ENCODE measurements at regions not wholly inside any gene's neighbourhood (a gene's known extent, or its start where the extent isn't known, plus 50 kb on each side); places are given as distances from the start of the nearest gene placed in this dataset.

DNA sequence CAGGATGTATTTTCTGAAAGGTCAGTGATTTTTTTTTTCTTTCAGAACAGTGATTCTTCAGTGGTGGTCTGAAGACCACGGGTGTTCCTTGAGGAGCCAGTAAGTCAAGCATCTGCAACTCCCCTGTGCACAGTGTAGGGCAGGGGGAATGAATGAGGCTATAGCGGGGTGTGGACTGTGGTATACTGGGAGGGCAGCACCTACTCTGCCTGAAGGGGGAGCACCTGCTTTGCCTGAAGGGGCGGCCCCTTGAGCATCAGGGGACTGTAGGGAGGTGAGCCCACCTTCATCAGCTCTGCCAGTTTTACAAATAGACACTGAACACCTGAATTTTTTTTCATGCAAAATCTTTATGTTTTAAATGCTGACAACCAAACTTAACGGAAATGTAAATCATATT, 77.5 kb upstream of the RIPOR2 start:
- no peak for DNase-seq

DNA sequence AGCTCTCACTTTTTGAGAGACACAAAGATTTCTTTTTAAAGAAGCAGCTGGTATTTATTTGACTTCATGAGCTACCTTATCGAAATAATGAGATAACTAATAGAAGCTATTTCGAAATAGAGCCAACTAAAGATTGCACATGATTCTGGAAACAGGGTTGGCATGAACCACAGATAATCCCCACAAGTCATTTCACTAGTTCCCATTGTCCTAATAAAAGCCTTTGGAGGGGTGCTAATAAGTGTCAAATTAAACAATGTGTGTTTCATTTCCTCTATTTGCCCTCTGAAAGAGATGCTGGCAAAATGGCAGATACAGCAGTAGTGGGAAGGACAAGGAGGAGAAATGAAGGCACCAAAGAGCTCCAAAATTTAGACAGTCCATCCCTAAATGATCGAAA, 78.6 kb upstream of the RIPOR2 start:
- DNase-seq = peak; percentile 46

DNA sequence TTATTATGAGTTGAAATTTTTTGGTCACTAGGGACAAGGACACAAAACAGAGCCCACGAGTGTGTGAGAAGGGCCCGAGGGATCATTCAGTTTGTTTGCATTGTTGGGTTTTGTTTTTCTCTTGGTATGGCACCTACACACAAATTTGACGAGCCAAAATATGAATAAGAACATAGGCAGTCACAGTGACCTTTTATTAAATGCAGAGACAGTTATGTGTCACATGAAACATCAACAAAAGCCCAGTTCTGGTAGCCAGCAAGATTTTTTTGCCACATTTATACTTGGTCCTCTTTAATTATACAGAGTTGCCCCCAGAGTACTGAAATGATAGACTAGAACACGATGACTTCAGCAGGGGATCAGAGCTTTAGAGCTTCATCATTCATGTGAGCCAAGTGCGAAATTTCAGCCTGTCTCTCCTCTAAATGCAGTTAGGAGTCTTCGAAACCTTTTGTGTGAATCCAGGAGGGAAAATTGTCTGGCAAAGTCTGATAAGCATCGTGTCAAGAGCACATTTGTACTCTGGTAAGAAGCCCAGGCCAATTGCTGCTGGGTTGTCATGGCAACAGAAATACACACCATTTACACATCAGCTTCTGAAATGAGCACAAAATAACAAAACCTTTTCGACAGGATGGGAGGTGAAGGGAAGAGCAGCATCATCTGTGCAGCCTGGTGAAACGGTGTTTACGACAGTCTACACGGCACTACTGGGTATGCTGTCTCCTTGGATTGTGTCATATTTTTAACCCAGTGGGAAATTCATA, 79.2 kb upstream of the RIPOR2 start:
- DNase-seq = no peak

DNA sequence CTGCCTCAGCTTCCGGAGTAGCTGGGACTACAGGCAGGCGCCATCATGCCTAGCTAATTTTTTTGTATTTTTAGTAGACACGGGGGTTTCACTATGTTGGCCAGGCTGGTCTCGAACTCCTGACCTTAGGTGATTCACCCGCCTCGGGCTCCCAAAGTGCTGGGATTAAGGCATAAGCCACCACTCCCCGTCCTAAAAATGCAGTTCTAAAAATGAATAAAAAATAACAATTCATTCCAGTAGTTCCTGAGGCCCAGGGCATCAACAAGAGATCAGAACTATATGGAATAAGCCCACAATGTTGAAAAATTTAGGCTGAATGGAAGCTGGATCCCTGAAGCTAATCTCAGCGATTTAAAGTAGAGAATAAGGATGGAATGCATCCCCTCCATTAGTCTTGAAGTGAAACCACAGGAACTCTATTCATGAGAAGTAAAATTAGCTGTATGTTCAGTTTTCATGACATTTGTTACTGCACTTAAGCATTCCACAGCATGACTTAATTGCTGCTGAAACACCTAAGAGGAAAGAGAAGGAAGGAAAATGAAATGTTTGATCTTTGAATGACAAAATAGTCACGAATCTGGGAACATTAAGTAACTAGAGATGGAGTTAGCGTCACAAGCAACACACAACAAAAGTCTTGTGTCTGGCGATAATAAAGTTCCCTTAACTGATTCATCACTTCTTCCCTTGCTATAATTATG, 80.4 kb upstream of the RIPOR2 start:
- DNase-seq = no peak

DNA sequence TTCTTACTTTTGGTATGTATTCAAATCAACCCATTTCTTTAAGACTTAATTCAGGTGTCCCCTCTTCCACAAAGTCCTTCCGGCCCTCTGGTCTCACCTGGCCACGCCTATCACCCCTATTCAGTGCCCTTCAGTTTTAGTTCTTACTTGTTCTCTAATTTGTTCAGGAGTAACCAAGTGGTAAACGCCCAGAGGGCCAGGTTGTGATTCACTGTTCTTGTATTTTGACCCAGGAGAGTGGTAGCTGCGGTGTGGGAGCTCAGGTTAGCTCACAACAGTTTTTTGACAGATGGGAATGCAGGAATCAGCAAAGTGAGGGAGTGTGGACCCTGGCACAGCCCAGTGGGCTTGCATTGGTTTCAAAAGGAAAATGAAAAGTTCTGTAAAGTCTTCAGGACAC, 81.7 kb upstream of the RIPOR2 start:
- DNase-seq = no peak

DNA sequence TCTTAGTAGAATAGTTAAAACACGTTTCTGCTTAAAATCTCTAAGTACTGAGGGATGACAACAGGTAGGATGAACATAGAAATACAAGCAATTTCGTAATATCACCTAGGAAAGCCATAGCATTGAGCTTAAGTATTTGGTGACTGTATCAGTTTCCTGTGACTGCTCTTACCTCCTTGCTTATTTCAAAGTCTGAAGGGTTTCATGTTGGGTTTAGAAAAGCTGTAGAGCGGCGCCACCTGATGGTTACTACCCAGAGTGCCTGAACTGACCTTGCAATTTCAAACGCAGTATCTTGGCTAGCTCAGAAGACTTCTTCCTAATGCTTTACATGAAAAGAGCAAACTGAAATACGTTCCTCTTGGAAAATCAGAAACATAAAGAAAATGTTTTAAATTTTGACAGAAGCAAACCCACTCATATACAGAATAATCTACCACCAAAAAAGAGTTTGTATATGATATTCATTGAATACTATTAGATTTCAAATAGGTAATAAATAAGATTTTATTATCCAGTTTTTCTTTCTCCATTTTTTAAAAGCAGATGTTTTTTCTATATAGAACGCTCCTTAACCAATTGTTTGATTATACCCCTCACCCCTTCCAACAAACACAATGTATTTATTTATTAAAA, 82.3 kb upstream of the RIPOR2 start:
- peak; percentile 60 for DNase-seq

DNA sequence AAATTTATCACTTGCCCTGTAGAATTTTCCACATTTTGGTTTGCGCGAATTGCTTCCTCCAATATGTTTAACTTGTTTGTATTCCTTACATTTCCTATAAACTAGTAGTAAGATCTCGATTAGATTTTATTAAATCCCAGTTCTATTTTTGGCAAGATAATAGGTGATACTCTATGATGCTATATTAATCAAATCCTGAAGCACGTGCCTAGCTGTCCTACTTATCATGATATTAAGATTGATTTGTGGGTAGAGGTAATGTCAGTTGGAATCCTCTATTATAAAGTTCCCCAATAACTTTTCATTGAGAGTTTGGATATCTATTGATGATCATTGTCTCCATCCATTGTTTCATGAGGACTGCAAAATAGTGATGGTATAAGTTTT, 82.8 kb upstream of the RIPOR2 start:
- DNase-seq = no peak

DNA sequence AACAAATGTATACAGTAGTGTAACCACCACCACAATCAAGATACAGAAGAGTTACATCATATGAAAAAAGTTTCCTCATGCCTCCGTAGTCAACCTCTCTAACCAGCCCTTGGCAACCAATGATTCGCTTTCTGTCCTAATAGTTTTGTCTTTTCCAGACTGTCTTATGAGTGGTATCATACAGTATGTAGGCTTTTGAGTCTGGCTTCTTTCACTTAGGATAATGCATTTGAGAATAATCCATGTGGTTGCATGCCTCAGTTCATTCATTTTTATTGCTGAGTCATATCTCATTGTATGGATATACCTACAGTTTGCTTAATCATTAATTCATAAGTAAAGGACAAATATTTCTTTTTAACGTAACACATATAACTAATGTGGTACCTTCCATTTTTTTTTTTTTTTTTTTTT, 86.4 kb upstream of the RIPOR2 start:
- peak; percentile 65 for DNase-seq

DNA sequence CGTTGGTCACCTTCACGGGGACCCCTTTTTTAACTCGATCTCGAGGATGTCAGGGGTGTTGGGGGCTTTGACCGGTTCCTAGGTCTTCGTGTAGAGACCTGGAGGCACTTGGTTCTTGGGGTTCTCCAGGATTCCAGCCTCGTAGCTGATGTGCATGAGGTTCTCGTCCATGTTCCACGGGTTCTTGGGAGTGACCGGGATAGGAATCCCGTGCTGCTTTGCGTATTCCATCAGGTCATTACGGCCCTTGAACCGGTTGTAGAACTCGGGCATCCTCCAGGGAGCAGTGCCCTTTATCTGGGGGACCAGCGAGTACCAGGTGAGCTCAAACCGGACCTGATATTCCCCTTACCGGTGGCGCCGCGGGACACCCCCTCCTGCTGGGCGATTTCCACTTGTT, 88.0 kb upstream of the RIPOR2 start:
- no peak for DNase-seq

DNA sequence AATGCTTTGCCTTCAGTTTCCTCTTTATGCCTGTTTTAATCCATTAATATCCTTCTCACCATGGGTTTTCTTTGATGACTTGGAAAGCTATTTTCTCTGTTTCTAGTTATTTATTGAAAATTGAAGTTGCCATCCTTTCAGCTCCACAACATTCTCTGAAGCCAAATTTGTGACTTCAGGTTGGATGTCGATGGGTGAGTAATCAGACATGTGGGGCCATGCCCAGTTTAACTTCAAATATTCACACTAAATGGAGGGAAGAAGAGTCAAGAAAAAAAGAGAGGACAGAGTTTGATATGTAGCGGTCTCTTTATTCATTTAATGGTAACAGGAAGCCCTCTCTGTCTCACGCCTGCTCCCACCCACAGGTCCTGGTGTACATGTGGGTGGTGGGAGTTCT, 89.1 kb upstream of the RIPOR2 start:
- no peak for DNase-seq

DNA sequence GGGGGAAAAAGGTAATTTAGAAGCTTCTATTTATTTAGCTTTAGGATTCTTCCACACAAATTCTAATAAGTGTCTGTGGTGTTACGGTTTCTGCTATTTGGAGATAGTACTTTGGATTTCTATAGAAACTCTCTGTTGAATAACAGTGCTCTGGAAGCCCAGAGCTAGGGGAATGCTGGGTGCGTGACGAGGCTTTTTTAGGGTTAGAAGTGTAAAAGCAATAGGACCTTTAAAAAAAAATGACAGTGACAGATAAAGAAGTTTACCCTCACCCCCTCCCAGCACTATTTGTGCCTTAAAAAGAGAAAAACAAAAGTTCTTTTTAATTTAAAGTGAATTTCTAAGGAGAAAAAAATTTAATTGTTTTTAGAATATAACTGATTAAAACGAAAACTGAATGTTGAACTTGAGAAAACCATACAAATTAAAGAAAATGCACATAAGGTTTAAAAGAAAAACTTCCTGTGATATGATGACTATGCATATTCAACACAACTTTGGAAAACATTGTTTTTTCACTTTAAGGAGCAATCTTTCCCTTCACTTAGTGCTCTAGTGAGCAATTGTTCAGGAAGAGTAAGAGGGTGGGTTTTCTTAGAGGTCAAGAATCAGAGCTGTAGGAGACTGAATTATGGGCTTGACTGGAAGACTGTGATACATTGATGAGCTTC, 89.6 kb upstream of the RIPOR2 start:
- DNase-seq = no peak

DNA sequence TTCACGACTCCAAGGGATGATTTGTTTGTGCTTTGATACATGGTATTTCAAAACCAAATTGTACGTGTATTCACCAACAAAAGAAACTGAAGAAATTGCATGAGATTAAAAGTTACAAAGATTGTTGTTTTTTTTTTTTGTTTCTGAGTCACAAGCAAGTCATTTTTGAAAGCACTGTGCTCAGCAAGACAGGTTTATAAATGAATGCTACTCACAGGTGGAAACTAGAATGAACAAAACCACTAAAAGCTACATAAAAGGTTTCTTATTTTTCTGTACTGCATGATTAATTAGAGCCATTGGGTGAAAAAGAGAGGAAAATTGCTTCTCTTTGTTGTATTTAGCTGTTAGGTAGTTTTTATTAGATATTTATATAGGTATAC, 90.2 kb upstream of the RIPOR2 start:
- DNase-seq = no peak

DNA sequence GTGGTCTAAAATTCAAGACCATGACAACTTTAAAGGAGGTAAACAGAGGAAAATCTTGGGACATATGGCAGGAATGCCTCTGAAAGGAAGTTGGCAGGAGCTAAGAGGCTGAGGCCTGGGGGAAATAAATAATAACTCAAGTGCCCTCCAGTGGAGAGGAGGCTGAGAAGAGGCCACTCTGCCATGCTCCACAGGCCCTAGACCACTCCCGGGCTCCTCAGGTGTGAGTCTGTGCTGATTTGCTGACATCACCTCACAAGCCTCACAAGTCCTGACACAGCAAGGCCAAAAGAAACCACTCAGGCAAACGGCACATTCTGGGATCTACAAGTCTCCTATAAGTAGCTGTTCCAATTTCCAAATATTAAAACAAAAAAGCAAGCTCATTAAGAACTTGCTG, 91.0 kb upstream of the RIPOR2 start:
- no peak for DNase-seq

DNA sequence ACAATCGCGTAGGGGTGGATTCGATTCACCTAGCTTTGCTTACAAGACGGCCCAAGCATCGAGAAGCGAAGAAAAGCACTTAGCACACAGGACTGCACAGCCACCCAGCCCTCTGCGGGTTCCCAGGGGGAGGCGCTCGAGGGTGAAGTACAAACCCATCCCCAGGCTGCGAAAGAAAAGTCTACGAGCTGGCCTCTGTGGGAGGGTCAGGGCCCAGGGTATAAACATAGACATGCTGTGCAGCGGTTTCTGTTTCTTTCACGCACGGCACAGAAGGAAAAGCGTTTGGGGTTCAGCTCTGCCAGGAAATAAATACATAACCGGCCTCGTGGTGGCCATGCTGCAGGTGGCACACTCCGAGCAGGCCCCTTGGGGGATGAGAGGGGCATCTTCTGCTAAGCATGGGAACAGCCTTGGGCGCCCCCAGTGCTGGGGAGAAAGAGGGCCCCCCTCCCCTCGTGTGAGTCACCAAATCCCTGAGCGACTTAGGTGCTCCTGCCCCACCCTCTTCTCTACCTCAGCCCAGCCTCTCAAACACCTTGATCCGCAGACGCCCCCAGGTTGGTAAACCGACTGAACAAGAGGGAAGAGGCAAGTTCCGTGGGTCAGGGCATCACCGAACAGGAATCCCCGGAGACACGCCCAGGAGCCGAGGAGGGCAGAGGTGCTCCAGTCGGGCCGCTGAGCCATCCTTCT, 91.6 kb upstream of the RIPOR2 start:
- peak; percentile 70 for DNase-seq

DNA sequence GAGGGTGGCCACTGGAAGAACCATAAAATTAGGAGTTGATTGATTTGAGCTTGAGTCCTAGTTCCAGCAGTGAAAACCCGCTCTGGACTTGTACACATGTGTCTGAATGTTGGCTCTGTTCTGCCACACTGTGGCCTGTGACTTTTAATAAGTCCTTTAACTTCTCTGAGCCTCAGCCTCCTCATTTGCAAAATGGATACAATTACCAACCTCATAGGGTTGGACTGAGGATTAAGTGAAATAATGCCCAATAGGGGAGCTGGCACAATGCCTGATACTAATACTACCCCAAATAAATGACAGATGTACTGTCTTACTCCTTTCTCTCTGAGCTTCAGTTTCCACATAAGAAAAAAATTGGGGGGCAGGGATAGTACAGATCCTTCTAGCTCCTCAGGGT, 92.6 kb upstream of the RIPOR2 start:
- no peak for DNase-seq

DNA sequence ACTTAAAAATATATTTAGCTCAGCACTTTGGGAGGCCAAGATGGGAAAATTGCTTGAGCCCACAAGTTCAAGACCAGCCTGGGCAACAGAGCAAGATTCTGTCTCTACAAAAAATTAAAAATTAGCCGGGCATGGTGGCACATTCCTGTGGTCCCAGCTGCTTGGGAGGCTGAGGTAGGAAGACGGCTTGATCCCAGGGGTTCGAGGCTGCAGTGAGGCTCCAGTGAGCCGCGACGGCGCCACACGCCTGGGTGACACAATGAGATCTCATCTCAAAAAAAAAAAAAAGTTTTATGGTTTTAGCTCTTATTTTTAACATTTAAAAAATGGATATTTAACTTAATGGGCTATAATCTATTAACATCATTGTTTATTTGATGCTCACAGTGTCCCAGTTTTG, 97.2 kb upstream of the RIPOR2 start:
- DNase-seq = no peak

DNA sequence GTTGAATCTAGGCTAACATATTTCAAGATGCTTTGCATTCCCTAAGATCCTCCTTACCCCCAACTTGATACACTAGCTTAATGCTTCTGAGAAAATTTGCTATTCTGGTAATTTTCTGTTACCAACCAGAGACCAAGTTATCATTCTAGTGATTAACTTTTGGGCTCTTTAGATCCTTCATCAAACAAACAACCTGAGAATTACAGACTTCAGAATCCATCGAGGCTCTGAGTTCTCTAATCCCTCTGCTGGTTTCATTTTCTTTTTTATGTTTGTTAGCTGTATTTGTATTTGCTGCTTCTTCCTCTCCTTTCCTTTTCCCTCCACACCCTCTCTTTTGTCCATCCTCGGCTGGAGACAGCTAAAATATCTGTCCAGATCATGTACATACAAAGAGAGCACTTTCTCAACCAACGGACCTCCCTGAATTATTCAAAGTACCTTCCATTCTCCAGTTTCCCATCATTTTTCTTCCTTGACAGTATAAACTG, 98.7 kb upstream of the RIPOR2 start:
- peak; percentile 13 for DNase-seq

DNA sequence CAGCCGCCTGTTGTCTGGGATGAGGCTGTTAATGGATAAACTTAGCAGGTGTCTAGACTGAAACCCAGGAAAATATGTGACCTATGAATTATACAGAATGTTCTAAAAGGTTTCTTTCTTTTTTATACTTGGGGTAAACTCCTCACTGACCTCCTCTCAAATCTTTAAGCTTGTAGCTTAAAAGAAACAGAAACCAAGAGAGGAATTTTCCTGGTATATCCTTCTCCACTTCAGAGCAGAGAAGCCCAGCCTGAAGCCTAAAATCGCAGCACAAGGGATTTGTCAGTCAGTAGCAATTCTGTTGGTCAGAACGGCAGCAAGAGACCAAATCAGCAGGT, 99.4 kb upstream of the RIPOR2 start:
- no peak for DNase-seq

DNA sequence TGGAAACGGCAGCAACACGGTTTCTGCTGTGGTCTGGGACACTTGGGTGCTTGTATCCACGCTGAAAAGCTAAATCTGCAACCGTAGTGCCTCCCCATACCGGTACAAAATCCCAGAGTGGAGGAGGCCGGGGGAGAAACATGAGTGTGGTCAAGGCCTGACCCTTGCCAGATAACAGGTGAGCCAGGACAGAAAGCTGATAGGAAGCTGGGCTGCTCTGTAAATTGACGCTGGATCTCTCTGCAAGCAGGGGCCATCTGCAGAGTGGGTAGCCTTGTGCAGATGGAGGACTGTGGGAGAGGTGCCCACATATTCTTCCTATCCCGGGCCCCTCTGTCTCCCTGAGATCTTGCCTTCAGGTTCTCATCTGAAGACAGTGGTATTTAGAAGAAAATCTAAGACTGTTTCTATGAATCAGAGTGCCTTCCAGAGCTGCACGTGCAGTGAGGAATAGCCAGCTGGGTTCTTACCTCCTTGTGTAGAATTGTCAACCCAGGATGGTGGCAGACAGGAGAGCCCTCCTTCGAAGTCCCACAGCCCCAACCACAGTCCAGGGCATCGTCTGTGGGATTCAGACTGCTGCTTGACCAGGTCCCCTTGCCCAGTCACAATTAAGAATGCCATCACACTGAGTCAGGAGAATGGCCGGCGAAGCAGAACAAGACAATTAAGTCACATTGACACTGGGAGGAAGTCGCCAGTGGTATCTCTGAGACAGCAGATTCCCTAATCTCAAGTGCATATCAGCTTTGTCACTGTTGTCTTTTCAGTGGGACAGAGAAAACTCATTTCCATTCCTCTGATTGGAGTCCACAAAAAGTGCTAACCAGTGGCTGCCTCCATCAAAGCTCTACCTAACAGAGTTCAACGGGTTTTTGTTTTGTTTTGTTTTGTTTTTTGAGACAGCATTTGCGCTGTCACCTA, 100.0 kb upstream of the RIPOR2 start:
- DNase-seq = no peak

DNA sequence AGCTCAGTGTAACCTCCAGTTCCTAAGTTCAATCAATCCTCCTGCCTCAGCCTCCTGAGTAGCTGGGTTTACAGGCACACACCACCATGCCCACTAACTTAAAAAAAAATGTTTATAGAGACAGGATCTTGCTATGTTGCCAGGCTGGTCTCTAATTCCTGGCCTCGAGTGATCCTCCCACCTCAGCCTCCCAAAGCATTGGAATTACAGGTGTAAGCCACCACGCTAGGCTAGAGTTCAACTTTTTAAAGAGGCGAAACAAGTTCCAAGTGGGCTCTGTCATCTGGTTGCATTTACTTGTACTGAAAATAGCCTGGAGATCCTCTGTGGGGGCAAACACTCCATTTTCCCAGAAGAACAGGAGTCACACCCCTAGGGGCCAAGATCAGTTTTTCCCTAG, 100.7 kb upstream of the RIPOR2 start:
- no peak for DNase-seq

DNA sequence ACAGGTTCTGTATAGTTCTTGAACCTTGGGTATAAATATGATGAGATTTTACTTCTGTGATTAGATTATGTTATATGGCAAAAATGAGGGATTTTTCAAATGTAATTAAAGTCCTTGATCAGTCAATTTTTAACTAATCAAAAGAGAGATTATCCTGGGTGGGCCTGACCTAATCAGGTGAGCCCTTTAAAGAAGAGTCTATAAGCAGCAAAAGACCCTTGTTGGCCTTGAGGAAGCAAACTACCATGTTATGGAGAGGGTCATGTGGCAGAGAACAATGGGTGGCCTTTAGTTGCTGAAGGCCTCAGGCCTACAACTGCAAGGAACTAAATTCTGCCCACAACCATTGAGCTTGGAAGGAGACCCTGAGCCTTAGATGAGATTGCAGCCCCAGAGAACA, 102.5 kb upstream of the RIPOR2 start:
- no peak for DNase-seq

DNA sequence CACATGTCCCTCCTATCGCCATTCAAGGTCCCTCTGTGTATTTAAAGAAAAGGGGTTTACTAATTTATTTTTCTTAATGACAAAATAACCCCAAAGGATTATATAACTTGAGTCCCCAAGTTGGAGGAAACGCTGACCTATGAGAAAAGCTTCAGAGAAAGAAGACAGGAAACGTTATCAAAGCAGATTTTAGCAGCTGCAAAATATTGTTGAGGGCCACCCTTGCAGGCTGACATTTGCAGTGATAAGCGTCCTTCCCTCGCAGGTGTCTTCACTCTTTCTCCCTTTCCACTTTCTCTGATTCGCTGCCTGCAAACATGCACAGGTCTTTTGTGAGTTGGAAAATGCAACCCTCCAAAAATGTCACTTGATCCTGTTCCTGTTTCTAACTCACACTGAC, 103.2 kb upstream of the RIPOR2 start:
- no peak for DNase-seq

Measured in MV-4-11 (cell line).